ENCODE measurements at regions not wholly inside any gene's neighbourhood (a gene's known extent, or its start where the extent isn't known, plus 50 kb on each side); places are given as distances from the start of the nearest gene placed in this dataset.

DNA sequence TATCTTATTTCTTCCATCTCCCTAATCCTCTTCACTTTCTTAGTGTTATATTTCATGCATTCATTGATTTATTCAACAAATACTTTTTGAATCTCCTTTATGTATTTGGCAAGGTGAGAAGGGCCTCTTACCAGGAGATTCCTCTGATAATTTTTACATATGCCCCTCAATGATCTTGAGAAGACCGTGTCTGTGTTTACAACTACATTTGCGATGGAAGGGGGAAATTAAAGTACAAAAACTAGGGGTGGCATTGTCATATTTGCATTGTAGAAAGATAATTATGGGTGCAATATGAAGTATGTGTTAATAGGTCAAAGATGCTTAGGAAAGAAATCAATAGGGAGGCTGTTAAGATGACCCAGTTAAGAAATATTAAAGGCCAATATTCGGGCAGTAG lies 1108.4 kb upstream of the MIR17HG start:
- TF ChIP-seq, protein P1, sequence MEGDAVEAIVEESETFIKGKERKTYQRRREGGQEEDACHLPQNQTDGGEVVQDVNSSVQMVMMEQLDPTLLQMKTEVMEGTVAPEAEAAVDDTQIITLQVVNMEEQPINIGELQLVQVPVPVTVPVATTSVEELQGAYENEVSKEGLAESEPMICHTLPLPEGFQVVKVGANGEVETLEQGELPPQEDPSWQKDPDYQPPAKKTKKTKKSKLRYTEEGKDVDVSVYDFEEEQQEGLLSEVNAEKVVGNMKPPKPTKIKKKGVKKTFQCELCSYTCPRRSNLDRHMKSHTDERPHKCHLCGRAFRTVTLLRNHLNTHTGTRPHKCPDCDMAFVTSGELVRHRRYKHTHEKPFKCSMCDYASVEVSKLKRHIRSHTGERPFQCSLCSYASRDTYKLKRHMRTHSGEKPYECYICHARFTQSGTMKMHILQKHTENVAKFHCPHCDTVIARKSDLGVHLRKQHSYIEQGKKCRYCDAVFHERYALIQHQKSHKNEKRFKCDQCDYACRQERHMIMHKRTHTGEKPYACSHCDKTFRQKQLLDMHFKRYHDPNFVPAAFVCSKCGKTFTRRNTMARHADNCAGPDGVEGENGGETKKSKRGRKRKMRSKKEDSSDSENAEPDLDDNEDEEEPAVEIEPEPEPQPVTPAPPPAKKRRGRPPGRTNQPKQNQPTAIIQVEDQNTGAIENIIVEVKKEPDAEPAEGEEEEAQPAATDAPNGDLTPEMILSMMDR (IDR thresholded peaks at IDR 0.05), result no peak
- TF ChIP-seq EZH2 (IDR thresholded peaks at IDR 0.05) (no peak), EZH2phosphoT487 (IDR thresholded peaks at IDR 0.05) (no peak)

Measured in neural progenitor cell (in vitro differentiated cells).